Right cardiac atrium (tissue), 5 donors: ENCODE measurements at regions not wholly inside any gene's neighbourhood (a gene's known extent, or its start where the extent isn't known, plus 50 kb on each side); places are given as distances from the start of the nearest gene placed in this dataset.

ENCODE experiments used
- ATAC-seq, 2 donors: fragments of 200-7000 bp; cut with Tn5 transposase; one replicate each; pipeline versions ENCODE4 v1.8.0 to v1.9.1; 2020; ENCODE audit warnings: moderate library complexity in 2 of 2, mild to moderate bottlenecking in 1 of 2
- DNase-seq, 3 donors: peaks; one replicate each; pipeline ENCODE4 v3.0.0-alpha.2; 2020
- H3K27ac ChIP-seq: one replicate; pipeline ENCODE4 v1.5.1; 2013; ENCODE audit warnings: mild to moderate bottlenecking, low read length, control low read depth, moderate library complexity
- H3K27me3 ChIP-seq: one replicate; pipeline ENCODE4 v1.6.1; 2013; ENCODE audit not compliant: control insufficient read depth, insufficient read depth
- H3K4me1 ChIP-seq: one replicate; pipeline ENCODE4 v1.6.1; 2013; ENCODE audit warnings: low read length; ENCODE audit not compliant: control insufficient read depth, insufficient read depth
- H3K4me3 ChIP-seq: one replicate; pipeline ENCODE4 v1.5.1; 2013; ENCODE audit warnings: low read length, control low read depth
- H3K9me3 ChIP-seq: one replicate; pipeline ENCODE4 v1.6.1; 2013; ENCODE audit warnings: low read length; ENCODE audit not compliant: control insufficient read depth
- WGBS: extraction: QIAGEN DNeasy Blood & Tissue Kit; methylation state at CpG from one replicate; pipeline ENCODE4 v1.1.7; 2013; 5-methylcytosine and 5-hydroxymethylcytosine counted together
- intact Hi-C, 4 donors: fragments of 100-400 bp; cut with DNase I; formaldehyde crosslinking; loops; one replicate each; pipeline versions ENCODE4 v1.11.0 to v1.14.0; 2022 to 2023
- donor health status: healthy with polysubstance abuse.
- donor health status: DM: no; HTN: yes; CAD: no.
- donor health status: DM: no; HTN: no; CAD: no.
- donor health status: DM: no; HTN: yes; CAD: no; lungs with severe emphysema.
- donor health status: DM: yes; HTN: yes; CAD: no.

DNA sequence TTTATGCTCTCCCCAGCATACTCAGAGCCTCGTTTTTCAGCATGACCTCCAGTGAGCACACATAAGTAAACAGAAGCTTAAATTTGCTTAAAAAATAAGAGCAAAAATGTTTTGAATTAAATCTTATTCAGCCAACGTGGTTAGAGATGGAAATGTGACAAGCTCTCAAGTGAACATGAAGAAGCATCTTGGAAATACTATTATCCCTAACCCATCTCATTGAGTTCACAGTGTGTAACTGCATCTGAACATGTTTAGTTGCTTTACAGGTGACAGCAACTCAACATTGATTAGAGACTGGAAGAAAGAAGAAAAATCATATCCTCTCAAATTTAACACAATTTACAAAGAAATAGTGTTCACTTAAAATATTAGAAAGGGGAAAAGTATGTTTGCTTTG lies 1785.1 kb downstream of the MAT2B start:
- Histone ChIP-seq H3K9me3 (no peaks in the 10 kb centered on the region), H3K27ac (no peak overlapping the region), H3K4me3 (no peak overlapping the region), H3K27me3 (no peaks in the 10 kb centered on the region), H3K4me1 (no peaks in the 10 kb centered on the region)
- ATAC-seq (no peak), DNase-seq (no peak)
- intact Hi-C loops, result no loop called here
- 41% methylated on average over 2 of the region's 2 CpGs for WGBS

GRCh38 chr5:165296401-165297130 lies 1791.1 kb downstream of the MAT2B start:
- ATAC-seq (no peak), DNase-seq (no peak)
- no peaks in the 10 kb centered on the region for H3K4me1 ChIP-seq
- no peak overlapping the region for H3K27ac ChIP-seq
- no peaks in the 10 kb centered on the region for H3K9me3 ChIP-seq
- H3K4me3 ChIP-seq, result no peak overlapping the region
- 89% methylated on average over 6 of the region's 6 CpGs for whole genome bisulfite sequencing
- H3K27me3 ChIP-seq, result no peaks in the 10 kb centered on the region
- intact Hi-C loops, result no loop called here

DNA sequence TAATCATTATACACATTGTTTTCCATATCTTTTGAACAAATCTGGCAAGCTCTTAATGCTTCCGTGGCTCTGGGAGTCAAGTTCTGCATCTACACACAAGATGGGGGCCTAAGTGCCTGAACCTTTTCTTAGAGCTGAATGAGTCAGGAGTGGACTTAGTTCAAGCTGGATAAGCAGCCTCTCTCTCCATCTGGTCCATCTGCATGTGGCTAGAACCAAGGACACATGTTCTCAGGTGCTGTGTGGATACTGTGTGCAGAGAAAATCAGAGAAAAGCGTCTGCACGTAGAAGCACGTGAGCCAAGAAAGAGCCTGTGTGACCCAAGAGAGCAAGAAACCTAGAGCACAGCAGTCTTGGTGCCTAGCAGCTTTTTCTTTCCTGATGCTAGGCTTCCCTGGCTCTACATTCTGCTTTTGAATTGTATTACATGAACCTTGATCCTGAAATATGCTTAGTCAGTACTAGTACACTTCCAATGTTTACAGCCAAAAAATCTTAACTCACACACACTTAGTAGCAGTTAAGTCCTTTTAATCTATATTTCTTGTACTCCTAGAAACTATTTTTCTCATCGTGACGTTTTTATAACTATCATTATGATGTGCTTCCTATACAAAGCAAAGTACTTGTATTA lies 1798.9 kb downstream of the MAT2B start:
- WGBS, result 79% methylated on average over 6 of the region's 6 CpGs
- ATAC-seq, result no peak
- H3K9me3 ChIP-seq, result no peaks in the 10 kb centered on the region
- no peak for DNase-seq
- H3K4me1 ChIP-seq, result no peaks in the 10 kb centered on the region
- H3K27me3 ChIP-seq, result no peaks in the 10 kb centered on the region
- H3K4me3 ChIP-seq, result no peak overlapping the region
- intact Hi-C loops, result no loop called here
- H3K27ac ChIP-seq, result no peak overlapping the region

GRCh38 chr5:165305596-165305995 lies 1800.2 kb downstream of the MAT2B start:
- Histone ChIP-seq H3K27ac (no peak overlapping the region), H3K4me1 (no peaks in the 10 kb centered on the region), H3K27me3 (no peaks in the 10 kb centered on the region), H3K4me3 (no peak overlapping the region), H3K9me3 (no peaks in the 10 kb centered on the region)
- ATAC-seq (no peak), DNase-seq (no peak)
- 71% methylated on average over 6 of the region's 6 CpGs for WGBS
- intact Hi-C loops, result no loop called here

DNA sequence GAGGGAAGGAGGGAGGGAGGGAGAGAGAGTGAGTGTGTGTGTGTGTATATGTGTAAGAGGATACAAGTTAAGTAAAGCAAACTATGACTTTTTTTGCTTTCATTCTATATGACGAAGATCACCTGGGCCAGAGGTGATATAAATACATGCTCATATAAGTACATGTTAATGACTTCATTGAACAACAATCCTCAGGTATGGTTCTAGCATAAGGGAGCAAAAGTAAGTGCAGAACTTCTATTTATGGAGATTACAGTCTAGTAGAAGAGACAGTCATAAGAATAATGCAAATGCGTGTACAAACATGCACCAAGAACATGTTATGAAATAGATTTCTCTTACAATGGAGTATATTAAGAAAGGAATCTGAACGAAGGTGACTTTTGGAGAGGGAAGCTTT lies 1804.0 kb downstream of the MAT2B start:
- Histone ChIP-seq H3K4me1 (no peaks in the 10 kb centered on the region), H3K27me3 (no peaks in the 10 kb centered on the region), H3K4me3 (no peak overlapping the region), H3K9me3 (no peaks in the 10 kb centered on the region), H3K27ac (no peak overlapping the region)
- WGBS, result 85% methylated on average over 3 of the region's 3 CpGs
- intact Hi-C loops, result no loop called here
- DNase-seq (no peak), ATAC-seq (no peak)

GRCh38 chr5:165310031-165310430 lies 1804.6 kb downstream of the MAT2B start:
- ATAC-seq (no peak), DNase-seq (no peak)
- WGBS, result 86% methylated on average over 2 of the region's 2 CpGs
- no peak overlapping the region for H3K27ac ChIP-seq
- intact Hi-C loops, result no loop called here
- H3K4me3 ChIP-seq, result no peak overlapping the region
- no peaks in the 10 kb centered on the region for H3K4me1 ChIP-seq
- no peaks in the 10 kb centered on the region for H3K9me3 ChIP-seq
- no peaks in the 10 kb centered on the region for H3K27me3 ChIP-seq

DNA sequence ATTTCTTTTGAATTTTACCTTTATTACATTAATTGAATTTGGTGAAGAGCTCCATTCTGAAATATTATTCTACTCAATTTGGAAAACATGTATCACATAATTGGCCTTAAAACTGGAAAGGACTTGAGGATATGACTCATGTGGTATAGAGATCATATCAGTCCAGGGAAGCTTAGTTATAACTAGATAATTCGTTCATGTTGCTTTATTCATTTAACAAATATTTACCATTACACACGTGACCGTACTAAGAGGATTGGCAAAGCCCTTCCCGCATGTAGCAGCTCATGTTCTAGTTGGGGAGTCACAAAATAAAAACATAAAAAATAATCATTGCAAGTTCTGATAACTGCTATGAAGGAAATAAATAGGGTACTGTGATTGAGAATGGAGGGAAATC lies 1816.5 kb downstream of the MAT2B start:
- DNase-seq, result no peak
- Histone ChIP-seq H3K27ac (no peak overlapping the region), H3K4me1 (no peaks in the 10 kb centered on the region), H3K9me3 (no peaks in the 10 kb centered on the region), H3K4me3 (no peak overlapping the region), H3K27me3 (no peaks in the 10 kb centered on the region)
- intact Hi-C loops, result loop anchor here in 1 of 4 donors (5.0 kb wide), 1 partner anchor 200 kb away; no protein-coding TSS in a partner anchor
- WGBS, result 49% methylated on average over 4 of the region's 4 CpGs
- no peak for ATAC-seq

DNA sequence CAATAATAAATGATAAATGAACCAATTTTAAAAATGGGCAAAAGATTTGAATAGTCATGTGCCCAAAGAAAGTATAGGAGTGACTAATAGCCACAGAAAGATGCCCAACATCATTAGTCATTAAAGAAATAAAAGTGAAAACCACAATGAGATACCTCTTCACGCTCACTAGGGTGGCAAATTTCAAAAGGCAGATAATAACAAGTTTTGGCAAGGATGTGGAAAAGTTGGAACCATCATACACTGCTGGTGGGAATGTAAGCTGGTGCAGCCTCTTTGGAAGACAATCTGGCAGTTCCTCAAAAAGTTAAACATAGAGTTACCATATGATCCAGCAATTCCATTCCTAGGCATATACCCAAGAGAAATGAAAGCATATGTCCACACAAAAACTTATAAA lies 1819.8 kb downstream of the MAT2B start:
- no peaks in the 10 kb centered on the region for H3K27me3 ChIP-seq
- no peaks in the 10 kb centered on the region for H3K9me3 ChIP-seq
- no peak overlapping the region for H3K27ac ChIP-seq
- ATAC-seq (no peak), DNase-seq (no peak)
- intact Hi-C loops, result no loop called here
- 86% methylated on average over 1 of the region's 1 CpG for WGBS
- H3K4me1 ChIP-seq, result no peaks in the 10 kb centered on the region
- H3K4me3 ChIP-seq, result no peak overlapping the region

GRCh38 chr5:165327631-165328030 lies 1822.2 kb downstream of the MAT2B start:
- DNase-seq (no peak), ATAC-seq (no peak)
- Histone ChIP-seq H3K9me3 (no peaks in the 10 kb centered on the region), H3K4me3 (no peak overlapping the region), H3K27me3 (no peaks in the 10 kb centered on the region), H3K4me1 (no peaks in the 10 kb centered on the region), H3K27ac (no peak overlapping the region)
- intact Hi-C loops, result no loop called here
- 95% methylated on average over 2 of the region's 2 CpGs for WGBS

DNA sequence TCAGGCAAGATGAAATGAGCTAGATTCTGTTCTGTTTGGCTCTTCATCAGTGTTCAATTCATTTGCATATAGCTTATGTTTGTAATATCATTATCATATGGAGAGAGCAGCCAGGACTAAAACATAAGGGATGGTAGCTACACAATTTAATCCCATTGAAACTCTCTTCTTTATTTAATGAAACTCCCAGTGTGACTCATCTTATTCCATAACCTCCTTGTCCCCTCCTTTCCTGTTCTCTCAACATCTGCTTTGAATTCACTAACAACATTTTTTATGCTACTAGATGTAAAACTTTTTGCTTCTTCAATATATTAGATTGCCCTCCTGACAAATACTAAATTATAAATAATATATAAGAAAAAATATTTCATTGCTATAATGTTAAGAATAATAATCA lies 1823.4 kb downstream of the MAT2B start:
- H3K4me1 ChIP-seq, result no peaks in the 10 kb centered on the region
- no peak for ATAC-seq
- H3K4me3 ChIP-seq, result no peak overlapping the region
- H3K27ac ChIP-seq, result no peak overlapping the region
- no peak for DNase-seq
- H3K9me3 ChIP-seq, result no peaks in the 10 kb centered on the region
- H3K27me3 ChIP-seq, result no peaks in the 10 kb centered on the region
- intact Hi-C loops, result no loop called here

DNA sequence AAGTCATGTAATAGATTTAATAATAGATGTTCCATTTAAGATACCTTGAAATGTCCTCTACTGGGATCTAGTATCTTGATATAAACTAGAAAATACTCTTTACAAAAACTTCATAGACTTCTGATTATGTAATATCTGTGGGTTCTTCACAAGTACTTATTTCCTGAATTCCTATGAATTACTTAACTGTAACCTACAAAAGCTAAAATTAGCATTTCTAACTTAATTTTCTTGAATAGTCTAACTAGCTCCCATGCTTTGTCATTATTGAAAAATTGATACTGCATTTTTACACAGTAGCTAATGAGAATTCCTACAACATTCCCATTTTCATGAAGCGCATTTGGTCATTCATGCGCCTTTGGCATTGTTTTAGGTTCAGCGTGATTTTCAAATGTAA lies 1828.2 kb downstream of the MAT2B start:
- 91% methylated on average over 3 of the region's 3 CpGs for WGBS
- H3K4me1 ChIP-seq, result no peaks in the 10 kb centered on the region
- no peaks in the 10 kb centered on the region for H3K27me3 ChIP-seq
- DNase-seq (no peak), ATAC-seq (no peak)
- intact Hi-C loops, result no loop called here
- H3K4me3 ChIP-seq, result no peak overlapping the region
- H3K27ac ChIP-seq, result no peak overlapping the region
- H3K9me3 ChIP-seq, result no peaks in the 10 kb centered on the region

GRCh38 chr5:165334201-165334600 lies 1828.8 kb downstream of the MAT2B start:
- no peak for DNase-seq
- no peak overlapping the region for H3K27ac ChIP-seq
- H3K27me3 ChIP-seq, result no peaks in the 10 kb centered on the region
- H3K9me3 ChIP-seq, result no peaks in the 10 kb centered on the region
- WGBS, result 54% methylated on average over 2 of the region's 2 CpGs
- no peaks in the 10 kb centered on the region for H3K4me1 ChIP-seq
- no peak for ATAC-seq
- H3K4me3 ChIP-seq, result no peak overlapping the region
- intact Hi-C loops, result no loop called here
